ENCODE measurements at regions not wholly inside any gene's neighbourhood (a gene's known extent, or its start where the extent isn't known, plus 50 kb on each side); places are given as distances from the start of the nearest gene placed in this dataset.

DNA sequence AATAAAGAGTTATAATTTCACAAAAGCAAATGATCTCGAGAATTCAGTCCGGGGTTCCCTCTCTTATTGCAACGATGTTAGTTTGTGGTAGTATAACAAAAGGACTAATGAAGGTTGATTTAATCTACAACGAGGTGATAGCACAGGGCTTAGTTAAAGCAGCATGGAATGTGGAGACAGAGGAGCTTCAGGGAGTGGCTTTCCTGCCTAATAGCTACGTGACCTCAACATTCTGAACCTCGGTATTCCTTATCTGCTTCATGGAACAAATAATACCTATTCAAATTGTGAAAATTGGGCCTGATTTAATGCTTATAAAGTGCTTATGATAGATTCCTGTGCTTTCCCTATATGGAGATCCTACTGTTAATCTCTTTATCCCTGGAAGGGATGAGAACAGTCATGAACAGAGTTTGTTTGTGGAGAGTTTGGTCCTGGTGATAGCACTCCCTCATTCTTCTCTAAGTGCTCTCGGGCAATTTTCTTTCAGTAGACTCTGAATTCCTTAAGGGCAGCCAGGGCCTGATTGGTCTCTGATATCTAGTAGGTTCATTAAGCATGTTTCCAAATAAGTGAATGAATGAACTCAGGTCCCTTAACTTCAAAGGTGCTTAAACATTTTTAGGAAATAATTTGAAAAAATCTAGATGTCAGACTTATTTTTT lies 104.1 kb upstream of the TUT7 start:
- TF ChIP-seq, protein P1, sequence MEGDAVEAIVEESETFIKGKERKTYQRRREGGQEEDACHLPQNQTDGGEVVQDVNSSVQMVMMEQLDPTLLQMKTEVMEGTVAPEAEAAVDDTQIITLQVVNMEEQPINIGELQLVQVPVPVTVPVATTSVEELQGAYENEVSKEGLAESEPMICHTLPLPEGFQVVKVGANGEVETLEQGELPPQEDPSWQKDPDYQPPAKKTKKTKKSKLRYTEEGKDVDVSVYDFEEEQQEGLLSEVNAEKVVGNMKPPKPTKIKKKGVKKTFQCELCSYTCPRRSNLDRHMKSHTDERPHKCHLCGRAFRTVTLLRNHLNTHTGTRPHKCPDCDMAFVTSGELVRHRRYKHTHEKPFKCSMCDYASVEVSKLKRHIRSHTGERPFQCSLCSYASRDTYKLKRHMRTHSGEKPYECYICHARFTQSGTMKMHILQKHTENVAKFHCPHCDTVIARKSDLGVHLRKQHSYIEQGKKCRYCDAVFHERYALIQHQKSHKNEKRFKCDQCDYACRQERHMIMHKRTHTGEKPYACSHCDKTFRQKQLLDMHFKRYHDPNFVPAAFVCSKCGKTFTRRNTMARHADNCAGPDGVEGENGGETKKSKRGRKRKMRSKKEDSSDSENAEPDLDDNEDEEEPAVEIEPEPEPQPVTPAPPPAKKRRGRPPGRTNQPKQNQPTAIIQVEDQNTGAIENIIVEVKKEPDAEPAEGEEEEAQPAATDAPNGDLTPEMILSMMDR (IDR thresholded peaks at IDR 0.05; ENCODE audit: low read depth, low read length, missing control alignments), result no peak
- H3K4me3 ChIP-seq (replicated peaks; ENCODE audit: low read depth, low read length), result no peak overlapping the region
- DNase-seq (ENCODE audit: extremely low read depth, low read depth), result no peak

DNA sequence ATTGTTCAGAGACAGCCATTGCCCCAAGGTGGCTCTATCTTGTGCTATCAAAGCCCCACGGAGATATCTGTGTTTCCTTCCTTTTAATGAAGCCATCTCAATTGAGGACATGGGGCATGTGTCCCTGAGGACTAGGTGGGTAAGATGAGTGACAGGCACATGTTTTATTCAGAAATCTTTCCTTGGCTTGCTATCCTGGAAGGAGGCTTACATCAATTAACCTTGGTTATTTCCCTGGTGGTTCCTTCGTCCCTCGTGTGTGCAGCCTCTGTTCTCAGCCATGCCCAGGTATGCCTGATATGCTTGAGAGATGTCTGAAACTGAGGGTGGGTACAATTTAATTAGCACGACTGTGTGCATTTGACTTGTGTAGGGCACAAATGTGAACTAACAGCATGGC lies 102.2 kb upstream of the TUT7 start:
- TF ChIP-seq, protein P1 (IDR thresholded peaks at IDR 0.05; ENCODE audit: low read depth, low read length, missing control alignments), result no peak
- H3K4me3 ChIP-seq (replicated peaks; ENCODE audit: low read depth, low read length), result no peak overlapping the region
- DNase-seq (ENCODE audit: extremely low read depth, low read depth), result no peak

DNA sequence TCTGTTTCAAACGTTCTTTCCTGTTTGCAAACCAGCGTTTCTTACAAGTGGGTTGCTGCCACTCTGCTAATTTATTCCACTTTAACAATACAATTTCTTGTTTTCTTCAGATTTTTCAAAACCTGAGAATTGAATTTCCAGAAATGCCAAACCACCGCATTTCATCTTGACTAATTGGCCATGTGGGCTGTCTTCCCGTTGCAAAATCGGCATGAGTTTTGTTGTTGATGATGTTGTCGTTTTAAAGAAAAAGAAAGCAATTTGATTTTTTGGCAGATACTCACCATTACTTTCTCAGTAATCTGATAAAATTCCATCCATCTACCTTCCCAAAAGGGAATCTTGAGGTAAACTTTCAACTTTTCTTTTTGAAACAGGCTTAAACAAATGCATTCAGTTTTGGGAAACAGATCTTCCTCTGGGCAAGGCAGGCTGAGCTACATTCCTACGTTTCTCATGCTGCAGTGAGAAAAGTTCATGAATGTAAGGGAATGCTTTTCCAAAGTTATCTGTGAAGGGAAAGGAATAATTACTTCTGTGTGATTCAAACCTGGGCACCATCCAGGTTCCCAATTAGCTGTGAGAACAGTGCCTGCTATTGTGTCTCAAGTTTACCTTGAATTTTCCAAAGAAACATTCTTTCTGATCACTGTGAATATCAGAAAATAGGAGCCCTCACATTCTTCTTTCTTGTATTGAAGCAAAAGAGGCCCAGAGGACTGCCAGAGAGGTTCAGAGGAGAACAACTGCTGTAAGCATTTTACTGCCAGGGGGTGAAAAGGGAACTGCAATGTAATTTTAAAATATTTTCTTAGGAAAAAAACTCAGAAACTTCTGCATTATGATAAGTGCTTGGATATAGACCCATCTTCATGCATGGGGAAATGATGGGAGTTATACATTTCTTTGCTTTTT lies 100.7 kb upstream of the TUT7 start:
- DNase-seq (ENCODE audit: extremely low read depth, low read depth), result no peak
- H3K4me3 ChIP-seq (replicated peaks; ENCODE audit: low read depth, low read length), result no peak overlapping the region
- TF ChIP-seq, protein P1 (IDR thresholded peaks at IDR 0.05; ENCODE audit: low read depth, low read length, missing control alignments), result no peak

DNA sequence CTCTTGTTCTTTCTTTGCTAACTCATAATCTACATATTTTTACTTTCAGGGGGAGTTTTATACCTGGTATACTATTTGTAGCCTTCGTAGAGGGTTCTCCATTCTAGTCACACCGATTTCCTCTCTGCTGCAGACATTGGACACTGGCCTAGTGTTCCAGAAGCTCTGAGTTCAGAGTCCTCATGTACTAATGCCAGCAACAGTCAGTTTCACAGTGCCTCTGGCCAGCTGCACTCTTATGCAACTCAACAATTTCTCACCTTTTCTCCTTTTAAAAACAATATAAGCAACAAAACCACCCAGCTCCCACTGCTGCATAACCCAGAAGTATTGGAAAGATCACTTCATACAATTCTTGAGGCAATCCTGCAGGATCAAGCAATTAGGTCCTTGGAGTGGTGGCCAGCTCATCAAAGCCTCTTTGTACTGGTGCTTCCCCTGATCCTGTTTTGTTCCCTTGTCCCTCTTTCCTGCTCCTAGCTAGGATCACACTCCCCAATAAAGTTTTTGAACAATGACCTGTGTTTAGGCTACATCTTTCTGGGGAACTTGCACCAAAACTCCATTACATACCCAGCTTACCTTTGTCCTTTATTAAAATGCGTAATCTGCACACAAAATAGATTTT lies 98.1 kb upstream of the TUT7 start:
- no peak overlapping the region for H3K4me3 ChIP-seq (replicated peaks; ENCODE audit: low read depth, low read length)
- no peak for DNase-seq (ENCODE audit: extremely low read depth, low read depth)
- TF ChIP-seq, protein P1 (IDR thresholded peaks at IDR 0.05; ENCODE audit: low read depth, low read length, missing control alignments), result no peak

DNA sequence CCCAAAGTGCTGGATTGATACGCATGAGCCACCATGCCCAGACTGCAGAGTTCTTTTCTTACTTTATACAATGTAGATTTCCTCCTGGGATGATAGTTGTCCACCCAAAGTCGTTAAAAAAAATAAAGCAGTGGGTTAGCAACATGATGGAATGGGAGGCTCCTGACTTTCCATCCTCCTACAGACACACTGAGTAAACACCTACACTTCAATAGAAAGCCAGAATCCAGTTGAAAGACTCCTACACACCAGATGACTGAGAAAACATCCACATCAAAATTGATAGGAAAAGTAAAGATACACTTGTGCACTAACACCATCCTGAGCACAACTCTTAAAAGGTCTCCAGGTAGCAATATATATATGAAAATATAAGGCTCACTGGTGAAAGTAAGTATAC lies 95.0 kb upstream of the TUT7 start:
- TF ChIP-seq, protein P1 (IDR thresholded peaks at IDR 0.05; ENCODE audit: low read depth, low read length, missing control alignments), result no peak
- no peak for DNase-seq (ENCODE audit: extremely low read depth, low read depth)
- no peak overlapping the region for H3K4me3 ChIP-seq (replicated peaks; ENCODE audit: low read depth, low read length)

DNA sequence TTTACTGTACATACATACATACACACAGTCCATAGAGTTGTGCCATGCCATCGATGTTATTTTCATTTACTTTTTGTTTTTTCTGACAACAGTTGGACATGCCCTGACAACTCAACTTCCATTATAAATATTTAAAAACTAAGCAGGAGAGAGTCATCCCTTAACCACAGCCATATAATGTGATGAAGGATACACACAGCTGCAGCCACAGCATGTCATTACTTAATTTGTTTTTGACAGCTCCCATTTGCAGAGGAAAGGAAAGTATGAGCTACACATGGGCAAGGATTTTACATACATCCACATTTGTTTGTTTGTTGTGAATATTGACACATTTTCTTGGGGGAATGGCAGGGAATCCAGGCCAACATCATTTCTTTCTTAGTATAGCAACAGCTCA lies 91.5 kb upstream of the TUT7 start:
- DNase-seq (ENCODE audit: extremely low read depth, low read depth), result no peak
- TF ChIP-seq, protein P1 (IDR thresholded peaks at IDR 0.05; ENCODE audit: low read depth, low read length, missing control alignments), result no peak
- H3K4me3 ChIP-seq (replicated peaks; ENCODE audit: low read depth, low read length), result no peak overlapping the region
